ENCODE measurements at regions not wholly inside any gene's neighbourhood (a gene's known extent, or its start where the extent isn't known, plus 50 kb on each side); places are given as distances from the start of the nearest gene placed in this dataset.
"Not testable (repeated sequence)": the region's sequence is repeated elsewhere in the genome, so short reads cannot be mapped to it uniquely, and the experiment has no call there.

DNA sequence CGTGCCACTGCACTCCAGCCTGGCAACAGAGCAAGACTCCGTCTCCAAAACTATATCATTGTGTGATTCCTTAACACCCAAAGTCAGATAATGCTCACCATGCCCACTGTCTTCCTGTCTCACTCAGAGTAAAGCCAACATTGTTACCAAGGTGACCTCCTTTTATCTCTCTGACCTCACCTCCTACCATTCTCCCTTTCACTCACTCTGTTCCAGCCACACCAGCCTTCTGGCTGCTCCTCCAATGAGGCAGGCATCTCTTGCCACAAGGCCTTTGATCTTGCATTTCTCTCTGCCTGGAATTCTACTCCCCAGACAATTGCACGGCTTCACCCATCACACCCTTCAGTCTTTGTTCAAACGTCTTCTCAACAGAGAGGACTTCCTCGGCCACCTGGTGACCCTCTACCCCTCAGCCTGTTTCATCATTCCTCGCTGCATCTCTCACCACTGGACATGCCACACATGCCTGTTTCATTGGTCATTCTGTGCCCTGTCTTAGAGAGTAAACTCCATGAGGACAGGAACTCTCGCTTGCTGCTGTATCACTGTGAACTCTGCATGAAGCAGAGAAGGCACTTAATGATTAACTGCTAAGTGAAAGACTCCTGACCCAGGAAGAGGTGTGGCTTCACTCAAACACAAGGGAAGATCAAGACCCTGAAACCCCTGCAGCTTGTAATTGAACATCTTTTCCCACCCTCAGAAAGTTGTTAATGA lies 67.1 kb upstream of the CAPZB start:
- DNase-seq (ENCODE audit: extremely low spot score, unreplicated experiment), result no peak
- peaks cover 6% of the 10 kb centered on the region for H3K9me3 Mint-ChIP-seq (ENCODE audit: unreplicated experiment)
- H3K27me3 Mint-ChIP-seq (ENCODE audit: unreplicated experiment), result no peaks in the 10 kb centered on the region
- no peaks in the 10 kb centered on the region for H3K36me3 Mint-ChIP-seq (ENCODE audit: unreplicated experiment)
- H3K4me1 Mint-ChIP-seq (ENCODE audit: unreplicated experiment), result no peaks in the 10 kb centered on the region
- H3K27ac Mint-ChIP-seq (ENCODE audit: unreplicated experiment), result no peak overlapping the region
- no peak overlapping the region for H3K4me3 Mint-ChIP-seq (ENCODE audit: unreplicated experiment)
- TF ChIP-seq CTCF (IDR thresholded peaks at IDR 0.05), result no peak

DNA sequence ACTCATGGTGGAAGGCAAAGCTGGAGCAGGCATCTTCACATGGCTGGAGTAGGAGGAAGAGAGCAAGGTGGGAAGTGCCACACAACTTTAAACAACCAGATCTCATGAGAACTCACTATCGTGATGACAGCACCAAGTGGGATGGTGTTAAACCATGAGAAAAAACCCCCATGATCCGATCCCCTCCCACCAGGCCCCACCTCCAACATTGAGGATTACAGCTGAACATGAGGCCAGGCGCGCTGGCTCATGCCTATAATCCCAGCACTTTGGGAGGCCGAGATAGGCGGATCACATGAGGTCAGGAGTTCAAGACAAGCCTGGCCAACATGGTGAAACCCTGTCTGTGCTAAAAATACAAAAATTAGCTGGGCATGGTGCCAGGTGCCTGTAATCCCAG lies 66.5 kb upstream of the CAPZB start:
- H3K27ac Mint-ChIP-seq (ENCODE audit: unreplicated experiment); H3K4me1 Mint-ChIP-seq (ENCODE audit: unreplicated experiment); H3K9me3 Mint-ChIP-seq (ENCODE audit: unreplicated experiment); H3K36me3 Mint-ChIP-seq (ENCODE audit: unreplicated experiment); H3K4me3 Mint-ChIP-seq (ENCODE audit: unreplicated experiment); DNase-seq (ENCODE audit: extremely low spot score, unreplicated experiment); H3K27me3 Mint-ChIP-seq (ENCODE audit: unreplicated experiment): not testable (repeated sequence)

GRCh38 chr1:19550437-19550836 lies 65.1 kb upstream of the CAPZB start:
- not testable (repeated sequence) for H3K4me3 Mint-ChIP-seq (ENCODE audit: unreplicated experiment); H3K27ac Mint-ChIP-seq (ENCODE audit: unreplicated experiment); H3K27me3 Mint-ChIP-seq (ENCODE audit: unreplicated experiment); H3K9me3 Mint-ChIP-seq (ENCODE audit: unreplicated experiment); DNase-seq (ENCODE audit: extremely low spot score, unreplicated experiment); H3K4me1 Mint-ChIP-seq (ENCODE audit: unreplicated experiment); H3K36me3 Mint-ChIP-seq (ENCODE audit: unreplicated experiment)

GRCh38 chr1:19547814-19548213 lies 62.5 kb upstream of the CAPZB start:
- Mint-ChIP-seq H3K4me1 (ENCODE audit: unreplicated experiment) (no peaks in the 10 kb centered on the region), H3K4me3 (ENCODE audit: unreplicated experiment) (no peak overlapping the region), H3K9me3 (ENCODE audit: unreplicated experiment) (peaks cover 13% of the 10 kb centered on the region), H3K27me3 (ENCODE audit: unreplicated experiment) (peaks cover 17% of the 10 kb centered on the region), H3K36me3 (ENCODE audit: unreplicated experiment) (no peaks in the 10 kb centered on the region), H3K27ac (ENCODE audit: unreplicated experiment) (no peak overlapping the region)
- TF ChIP-seq CTCF (IDR thresholded peaks at IDR 0.05), result no peak
- no peak for DNase-seq (ENCODE audit: extremely low spot score, unreplicated experiment)

- Mint-ChIP-seq H3K4me3 (ENCODE audit: unreplicated experiment) (no peak overlapping the region), H3K4me1 (ENCODE audit: unreplicated experiment) (no peaks in the 10 kb centered on the region), H3K27ac (ENCODE audit: unreplicated experiment) (no peak overlapping the region), H3K36me3 (ENCODE audit: unreplicated experiment) (no peaks in the 10 kb centered on the region), H3K9me3 (ENCODE audit: unreplicated experiment) (peaks cover under 1% of the 10 kb centered on the region), H3K27me3 (ENCODE audit: unreplicated experiment) (no peaks in the 10 kb centered on the region)
- DNase-seq (ENCODE audit: extremely low spot score, unreplicated experiment), result no peak
- TF ChIP-seq CTCF (IDR thresholded peaks at IDR 0.05), result no peak
Measured at GRCh38 chr1:19536519-19536918, 51.2 kb upstream of the CAPZB start.

- no peak for TF ChIP-seq CTCF (IDR thresholded peaks at IDR 0.05)
- H3K4me1 Mint-ChIP-seq (ENCODE audit: unreplicated experiment), result no peaks in the 10 kb centered on the region
Measured at GRCh38 chr1:19535214-19535613, 49.9 kb upstream of the CAPZB start.

More at GRCh38 chr1:19535214-19535613, 49.9 kb upstream of the CAPZB start:
- Mint-ChIP-seq H3K4me3 (ENCODE audit: unreplicated experiment) (no peak overlapping the region), H3K27me3 (ENCODE audit: unreplicated experiment) (no peaks in the 10 kb centered on the region), H3K36me3 (ENCODE audit: unreplicated experiment) (no peaks in the 10 kb centered on the region), H3K27ac (ENCODE audit: unreplicated experiment) (no peak overlapping the region), H3K9me3 (ENCODE audit: unreplicated experiment) (peaks cover 3% of the 10 kb centered on the region)
- DNase-seq (ENCODE audit: extremely low spot score, unreplicated experiment), result no peak

Measured in osteocyte (in vitro differentiated cells).